Stimulated activated naive CD8-positive, alpha-beta T cell treated with anti-CD3 and anti-CD28 coated beads, Interleukin-15, amount 100 ng/mL, for 72 hours (primary cell): ENCODE measurements at regions not wholly inside any gene's neighbourhood (a gene's known extent, or its start where the extent isn't known, plus 50 kb on each side); places are given as distances from the start of the nearest gene placed in this dataset.
"Not testable (repeated sequence)": the region's sequence is repeated elsewhere in the genome, so short reads cannot be mapped to it uniquely, and the experiment has no call there.

Source experiments
- ATAC-seq: fragments of 150-1000 bp; cut with Tn5 transposase; 2 replicates; pipeline ENCODE4 v1.10.0; 2021; ENCODE audit warnings: mild to moderate bottlenecking, moderate library complexity
- DNase-seq, 2 donors: peaks; one replicate each; pipeline ENCODE4 v3.0.0; 2021 to 2022
- H3K27ac Mint-ChIP-seq, 2 donors: one replicate each; pipeline ENCODE4 v1.8.0; 2022; ENCODE audit warnings: mild to moderate bottlenecking in 2 of 2, mixed read lengths in 2 of 2, moderate library complexity in 2 of 2
- H3K27me3 Mint-ChIP-seq: one replicate; pipeline ENCODE4 v1.8.0; 2022; ENCODE audit warnings: mixed read lengths
- H3K4me1 Mint-ChIP-seq: one replicate; pipeline ENCODE4 v1.8.0; 2022; ENCODE audit warnings: mild to moderate bottlenecking, mixed read lengths
- H3K4me3 Mint-ChIP-seq, 2 donors: one replicate each; pipeline ENCODE4 v1.8.0; 2022; ENCODE audit warnings: mild to moderate bottlenecking in 2 of 2, mixed read lengths in 2 of 2, moderate library complexity in 1 of 2
- H3K9me3 Mint-ChIP-seq, 2 donors: one replicate each; pipeline ENCODE4 v1.8.0; 2022; ENCODE audit warnings: mixed read lengths in 2 of 2

DNA sequence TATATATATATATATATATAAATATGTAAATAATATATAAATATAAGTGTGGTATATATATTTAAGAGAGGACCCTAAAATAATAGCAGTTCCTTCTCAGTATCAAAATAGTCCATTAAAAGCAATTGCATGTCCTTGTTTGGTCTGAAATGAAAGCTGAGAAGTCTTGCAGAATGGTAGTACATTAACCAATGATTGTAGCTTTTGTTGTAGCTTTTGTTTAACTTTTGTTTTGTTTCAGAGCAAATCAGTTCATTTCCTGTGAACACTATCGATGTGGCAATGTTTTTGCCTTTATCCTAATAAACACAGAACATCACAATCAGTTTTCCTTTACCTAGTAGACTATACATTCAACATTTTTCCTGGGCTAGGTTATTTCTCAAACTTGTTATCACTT, 1256.2 kb upstream of the SPRY2 start:
- DNase-seq (no peak), ATAC-seq (no peak)
- Mint-ChIP-seq H3K4me1 (no peaks in the 10 kb centered on the region), H3K9me3 (no peaks in the 10 kb centered on the region), H3K4me3 (no peak overlapping the region), H3K27me3 (no peaks in the 10 kb centered on the region), H3K27ac (no peak overlapping the region)

GRCh38 chr13:81596224-81596753, 1255.4 kb upstream of the SPRY2 start:
- H3K9me3 Mint-ChIP-seq: peaks cover 0 to 4% of the 10 kb centered on the region in 2 donors

GRCh38 chr13:81591528-81592220, 1250.7 kb upstream of the SPRY2 start:
- Mint-ChIP-seq H3K4me3 (no peak overlapping the region), H3K4me1 (no peaks in the 10 kb centered on the region), H3K27me3 (no peaks in the 10 kb centered on the region), H3K27ac (no peak overlapping the region), H3K9me3 (peaks cover 0 to 4% of the 10 kb centered on the region in 2 donors)
- DNase-seq (no peak), ATAC-seq (no peak)

More at GRCh38 chr13:81596224-81596753, 1255.4 kb upstream of the SPRY2 start:
- no peak overlapping the region for H3K27ac Mint-ChIP-seq
- H3K27me3 Mint-ChIP-seq: no peaks in the 10 kb centered on the region
- no peak overlapping the region for H3K4me3 Mint-ChIP-seq
- H3K4me1 Mint-ChIP-seq: no peaks in the 10 kb centered on the region
- DNase-seq (no peak), ATAC-seq (no peak)

DNA sequence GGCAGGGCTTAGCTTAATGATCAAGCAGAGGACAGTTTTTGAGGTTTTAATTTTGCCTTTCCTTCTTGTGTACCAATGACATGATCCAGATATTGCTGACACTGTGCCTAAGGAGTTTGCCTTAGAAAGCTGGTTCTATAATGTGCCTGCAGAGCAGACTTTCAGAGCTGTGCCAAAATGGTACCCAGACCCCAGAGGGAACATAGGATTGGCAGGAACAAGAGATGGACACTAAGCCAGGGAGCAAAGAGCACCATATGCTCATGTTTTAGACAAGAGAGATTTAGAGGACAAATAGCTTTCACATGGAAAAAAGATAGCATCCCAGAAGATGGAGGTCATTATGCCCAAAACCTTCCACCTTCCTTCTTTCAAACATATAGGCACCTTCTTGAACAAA, 1241.5 kb upstream of the SPRY2 start:
- peaks cover 13 to 16% of the 10 kb centered on the region in 2 donors for H3K9me3 Mint-ChIP-seq
- H3K27ac Mint-ChIP-seq: no peak overlapping the region
- ATAC-seq (no peak), DNase-seq (no peak)
- no peak overlapping the region for H3K4me3 Mint-ChIP-seq
- no peaks in the 10 kb centered on the region for H3K27me3 Mint-ChIP-seq
- no peaks in the 10 kb centered on the region for H3K4me1 Mint-ChIP-seq

- no peaks in the 10 kb centered on the region for H3K4me1 Mint-ChIP-seq
These were observed 1236.8 kb upstream of the SPRY2 start for GRCh38 chr13:81577601-81578195.

GRCh38 chr13:81568824-81569223, 1227.9 kb upstream of the SPRY2 start:
- Mint-ChIP-seq H3K27me3 (no peaks in the 10 kb centered on the region), H3K27ac (no peak overlapping the region), H3K4me1 (no peaks in the 10 kb centered on the region), H3K4me3 (no peak overlapping the region), H3K9me3 (peaks cover 5 to 12% of the 10 kb centered on the region in 2 donors)
- no peak for ATAC-seq
- no peak for DNase-seq

More at GRCh38 chr13:81577601-81578195, 1236.8 kb upstream of the SPRY2 start:
- Mint-ChIP-seq H3K27me3 (no peaks in the 10 kb centered on the region), H3K4me3 (no peak overlapping the region), H3K27ac (no peak overlapping the region), H3K9me3 (peaks cover 13 to 16% of the 10 kb centered on the region in 2 donors)
- DNase-seq (no peak), ATAC-seq (no peak)

- H3K9me3 Mint-ChIP-seq: peaks cover 14 to 25% of the 10 kb centered on the region in 2 donors
- DNase-seq: no peak
- no peak overlapping the region for H3K27ac Mint-ChIP-seq
- no peaks in the 10 kb centered on the region for H3K27me3 Mint-ChIP-seq
- no peak overlapping the region for H3K4me3 Mint-ChIP-seq
- no peaks in the 10 kb centered on the region for H3K4me1 Mint-ChIP-seq
- no peak for ATAC-seq
These were observed 1224.9 kb upstream of the SPRY2 start for GRCh38 chr13:81565849-81566248.

DNA sequence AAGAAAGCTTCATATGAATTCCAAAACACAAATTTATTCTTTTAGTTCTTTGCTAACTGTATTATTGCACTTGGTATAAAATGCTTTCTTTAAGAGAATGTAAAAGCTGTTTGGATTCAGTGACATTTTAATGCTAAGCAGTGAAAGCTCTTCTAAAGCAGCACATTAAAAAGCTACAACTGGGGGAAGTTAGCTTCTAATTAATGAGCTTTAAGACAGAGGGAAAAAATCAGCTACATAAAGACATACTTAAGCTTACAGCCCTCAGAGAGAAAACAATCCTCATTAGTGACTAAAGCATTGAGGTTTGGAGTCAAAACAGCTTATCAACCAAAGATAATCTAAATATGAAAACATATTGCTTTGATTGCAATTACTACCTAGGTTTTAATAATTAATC, 1222.2 kb upstream of the SPRY2 start:
- Mint-ChIP-seq H3K4me1 (no peaks in the 10 kb centered on the region), H3K9me3 (peaks cover 14 to 21% of the 10 kb centered on the region in 2 donors), H3K27me3 (no peaks in the 10 kb centered on the region), H3K4me3 (no peak overlapping the region), H3K27ac (no peak overlapping the region)
- no peak for DNase-seq
- no peak for ATAC-seq

GRCh38 chr13:81562598-81562997, 1221.7 kb upstream of the SPRY2 start:
- Mint-ChIP-seq H3K9me3 (peaks cover 14 to 16% of the 10 kb centered on the region in 2 donors), H3K27ac (no peak overlapping the region), H3K4me3 (no peak overlapping the region), H3K4me1 (no peaks in the 10 kb centered on the region), H3K27me3 (no peaks in the 10 kb centered on the region)
- ATAC-seq: no peak
- no peak for DNase-seq

- Mint-ChIP-seq H3K4me1 (no peaks in the 10 kb centered on the region), H3K27me3 (no peaks in the 10 kb centered on the region), H3K4me3 (no peak overlapping the region), H3K27ac (no peak overlapping the region), H3K9me3 (peaks cover 8 to 42% of the 10 kb centered on the region in 2 donors)
- no peak for DNase-seq
- ATAC-seq: no peak
These were observed 1210.1 kb upstream of the SPRY2 start for GRCh38 chr13:81551036-81551435.

- DNase-seq, H3K27me3 Mint-ChIP-seq, ATAC-seq: not testable (repeated sequence)
These were observed 1205.4 kb upstream of the SPRY2 start for GRCh38 chr13:81546294-81546693.

DNA sequence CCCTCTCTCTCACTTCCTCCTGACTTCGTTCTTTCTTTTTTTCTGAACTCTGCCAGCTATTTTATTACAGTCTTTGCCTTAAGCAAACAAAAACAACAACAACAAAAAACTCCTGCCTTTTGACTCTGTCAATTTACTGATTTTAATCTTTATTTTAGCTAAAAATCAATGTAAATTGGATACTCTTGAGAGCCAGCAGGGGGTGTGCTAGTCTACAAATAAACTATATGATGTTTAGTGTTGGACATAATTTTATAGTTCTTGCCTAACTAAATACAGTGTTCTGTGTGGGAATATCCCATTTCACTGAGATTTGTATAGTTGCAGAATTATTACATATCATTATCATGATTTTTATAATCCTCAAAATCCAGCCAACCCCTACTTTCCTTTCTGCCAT, 1199.9 kb upstream of the SPRY2 start:
- DNase-seq (no peak), ATAC-seq (no peak)
- H3K4me1 Mint-ChIP-seq: no peaks in the 10 kb centered on the region
- no peak overlapping the region for H3K4me3 Mint-ChIP-seq
- peaks cover 15 to 19% of the 10 kb centered on the region in 2 donors for H3K9me3 Mint-ChIP-seq
- no peak overlapping the region for H3K27ac Mint-ChIP-seq
- H3K27me3 Mint-ChIP-seq: no peaks in the 10 kb centered on the region

More at GRCh38 chr13:81546294-81546693, 1205.4 kb upstream of the SPRY2 start:
- not testable (repeated sequence) for H3K27ac Mint-ChIP-seq, H3K4me1 Mint-ChIP-seq, H3K4me3 Mint-ChIP-seq
- peaks cover 12 to 34% of the 10 kb centered on the region in 2 donors for H3K9me3 Mint-ChIP-seq

GRCh38 chr13:81539643-81540150, 1198.8 kb upstream of the SPRY2 start:
- Mint-ChIP-seq H3K27me3 (no peaks in the 10 kb centered on the region), H3K4me3 (no peak overlapping the region), H3K9me3 (peaks cover 15 to 19% of the 10 kb centered on the region in 2 donors), H3K4me1 (no peaks in the 10 kb centered on the region), H3K27ac (no peak overlapping the region)
- ATAC-seq (no peak), DNase-seq (no peak)

GRCh38 chr13:81498969-81499368, 1158.0 kb upstream of the SPRY2 start:
- Mint-ChIP-seq H3K4me3 (no peak overlapping the region), H3K27me3 (no peaks in the 10 kb centered on the region), H3K4me1 (no peaks in the 10 kb centered on the region), H3K9me3 (peaks cover 13 to 23% of the 10 kb centered on the region in 2 donors), H3K27ac (no peak overlapping the region)
- no peak for DNase-seq
- ATAC-seq: no peak

DNA sequence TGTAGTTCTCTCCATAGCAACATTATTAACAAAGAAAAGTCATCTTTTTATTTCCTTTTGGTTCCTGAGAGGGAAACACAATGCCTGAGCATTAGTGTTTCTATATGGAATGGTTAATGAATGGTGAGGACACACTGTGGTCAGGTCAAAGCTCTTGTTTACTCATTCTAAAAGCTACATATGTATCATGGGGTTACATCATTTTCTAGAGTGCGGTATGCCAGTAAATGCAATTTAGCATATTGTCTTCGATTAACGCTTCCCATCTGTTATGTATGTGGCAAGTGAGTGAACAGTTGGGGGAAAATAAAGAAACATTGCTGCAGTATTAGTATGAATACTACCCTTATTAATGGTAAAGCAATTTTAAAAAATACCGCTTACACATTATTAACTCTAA, 1152.2 kb upstream of the SPRY2 start:
- no peaks in the 10 kb centered on the region for H3K27me3 Mint-ChIP-seq
- no peak for DNase-seq
- H3K4me1 Mint-ChIP-seq: no peaks in the 10 kb centered on the region
- no peak overlapping the region for H3K4me3 Mint-ChIP-seq
- peaks cover 9 to 11% of the 10 kb centered on the region in 2 donors for H3K9me3 Mint-ChIP-seq
- no peak overlapping the region for H3K27ac Mint-ChIP-seq
- no peak for ATAC-seq

DNA sequence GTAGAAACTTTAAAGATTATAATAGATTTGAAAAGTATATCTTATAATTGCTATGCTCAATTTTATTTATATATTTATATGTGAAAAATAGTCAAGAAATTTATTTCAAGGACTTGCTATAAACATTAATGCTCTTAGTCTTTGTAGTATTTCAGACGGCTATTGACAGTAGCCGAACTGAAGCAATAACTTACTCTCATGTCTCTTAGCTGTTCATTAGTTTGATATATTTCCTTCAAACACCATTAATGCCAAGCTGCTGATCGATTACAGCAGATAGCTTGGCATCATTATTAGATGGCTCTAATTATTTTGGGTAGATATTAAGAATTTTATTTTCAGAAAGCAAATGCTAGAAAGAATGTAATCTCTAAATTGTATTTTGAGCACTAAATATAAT, 1151.5 kb upstream of the SPRY2 start:
- Mint-ChIP-seq H3K4me3 (no peak overlapping the region), H3K27ac (no peak overlapping the region), H3K9me3 (peaks cover 9 to 11% of the 10 kb centered on the region in 2 donors), H3K27me3 (no peaks in the 10 kb centered on the region), H3K4me1 (no peaks in the 10 kb centered on the region)
- no peak for ATAC-seq
- DNase-seq: no peak
